Right atrium auricular region (tissue), 2 donors: ENCODE measurements at regions not wholly inside any gene's neighbourhood (a gene's known extent, or its start where the extent isn't known, plus 50 kb on each side); places are given as distances from the start of the nearest gene placed in this dataset.

Source experiments
- DNase-seq: peaks from one replicate; pipeline ENCODE4 v3.0.0-alpha.2; 2019; ENCODE audit warnings: low spot score
- H3K27ac ChIP-seq, 2 donors: fragments of 200-600 bp; sonication (generic); 1 replicate in 1 of 2; 2 replicates in 1 of 2; pipeline ENCODE4 v1.5.1; 2016 to 2019
- H3K27me3 ChIP-seq, 2 donors: fragments of 200-600 bp; sonication (generic); one replicate each; pipeline versions ENCODE4 v1.5.1 to v1.6.0; 2017 to 2019
- H3K36me3 ChIP-seq: fragments of 200-600 bp; sonication (generic); one replicate; pipeline ENCODE4 v1.5.1; 2016
- H3K4me1 ChIP-seq, 2 donors: fragments of 200-600 bp; sonication (generic); one replicate each; pipeline versions ENCODE4 v1.5.1 to v1.6.0; 2017 to 2019
- H3K4me3 ChIP-seq, 2 donors: fragments of 200-600 bp; sonication (generic); 1 replicate in 1 of 2; 2 replicates in 1 of 2; pipeline ENCODE4 v1.5.1; 2017 to 2019; ENCODE audit warnings: mild to moderate bottlenecking in 1 of 2, moderate library complexity in 1 of 2
- H3K9me3 ChIP-seq, 2 donors: fragments of 200-600 bp; sonication (generic); one replicate each; pipeline ENCODE4 v1.5.1; 2019
- CTCF ChIP-seq, 2 donors: fragments of 200-600 bp; sonication (generic); IDR thresholded peaks; one replicate each; pipeline ENCODE4 v1.5.1; 2019; ENCODE audit warnings: antibody characterized with exemption in 2 of 2

GRCh38 chr11:134537296-134537695 lies 125.3 kb upstream of the B3GAT1 start:
- no peaks in the 10 kb centered on the region for H3K27me3 ChIP-seq
- H3K4me1 ChIP-seq: no peaks in the 10 kb centered on the region
- no peak for DNase-seq
- no peaks in the 10 kb centered on the region for H3K36me3 ChIP-seq
- no peak overlapping the region for H3K4me3 ChIP-seq
- TF ChIP-seq CTCF (IDR thresholded peaks at IDR 0.05): no peak
- no peaks in the 10 kb centered on the region for H3K9me3 ChIP-seq
- H3K27ac ChIP-seq: no peak overlapping the region

GRCh38 chr11:134536677-134537076 lies 124.6 kb upstream of the B3GAT1 start:
- no peaks in the 10 kb centered on the region for H3K9me3 ChIP-seq
- H3K4me3 ChIP-seq: no peak overlapping the region
- no peak overlapping the region for H3K27ac ChIP-seq
- no peaks in the 10 kb centered on the region for H3K36me3 ChIP-seq
- no peak for TF ChIP-seq CTCF (IDR thresholded peaks at IDR 0.05)
- H3K27me3 ChIP-seq: no peaks in the 10 kb centered on the region
- no peak for DNase-seq
- H3K4me1 ChIP-seq: no peaks in the 10 kb centered on the region

GRCh38 chr11:134536219-134536618 lies 124.2 kb upstream of the B3GAT1 start:
- Histone ChIP-seq H3K9me3 (no peaks in the 10 kb centered on the region), H3K4me1 (no peaks in the 10 kb centered on the region), H3K27ac (no peak overlapping the region), H3K36me3 (no peaks in the 10 kb centered on the region), H3K27me3 (no peaks in the 10 kb centered on the region), H3K4me3 (no peak overlapping the region)
- no peak for DNase-seq
- TF ChIP-seq CTCF (IDR thresholded peaks at IDR 0.05): no peak

- Histone ChIP-seq H3K9me3 (no peaks in the 10 kb centered on the region), H3K4me3 (no peak overlapping the region), H3K27me3 (no peaks in the 10 kb centered on the region), H3K4me1 (no peaks in the 10 kb centered on the region), H3K27ac (no peak overlapping the region), H3K36me3 (no peaks in the 10 kb centered on the region)
- TF ChIP-seq CTCF (IDR thresholded peaks at IDR 0.05): no peak
- DNase-seq: no peak
Measured at GRCh38 chr11:134535029-134536025, 123.3 kb upstream of the B3GAT1 start.

GRCh38 chr11:134533511-134533910 lies 121.5 kb upstream of the B3GAT1 start:
- no peak overlapping the region for H3K4me3 ChIP-seq
- no peaks in the 10 kb centered on the region for H3K27me3 ChIP-seq
- no peaks in the 10 kb centered on the region for H3K4me1 ChIP-seq
- no peak overlapping the region for H3K27ac ChIP-seq
- TF ChIP-seq CTCF (IDR thresholded peaks at IDR 0.05): no peak
- no peaks in the 10 kb centered on the region for H3K9me3 ChIP-seq
- no peak for DNase-seq
- H3K36me3 ChIP-seq: no peaks in the 10 kb centered on the region
